Gastrocnemius medialis (tissue), 4 donors: ENCODE measurements at regions not wholly inside any gene's neighbourhood (a gene's known extent, or its start where the extent isn't known, plus 50 kb on each side); places are given as distances from the start of the nearest gene placed in this dataset.

Source experiments
- ATAC-seq, 2 donors: fragments of 150-250 bp; one replicate each; pipeline ENCODE4 v1.9.1; 2016
- DNase-seq, 2 donors: peaks; one replicate each; pipeline ENCODE4 v3.0.0-alpha.2; 2019
- H3K27ac ChIP-seq, 4 donors: fragments of 200-600 bp; sonication (generic); 1 replicate in 1 of 4; 2 replicates in 3 of 4; pipeline ENCODE4 v1.5.1; 2016 to 2018; ENCODE audit warnings: mild to moderate bottlenecking in 2 of 4, moderate library complexity in 1 of 4
- H3K27me3 ChIP-seq, 3 donors: fragments of 200-600 bp; sonication (generic) in 2 of 3; 1 replicate in 1 of 3; 2 replicates in 2 of 3; pipeline versions ENCODE4 v1.5.1 to v1.6.0; 2016 to 2019; ENCODE audit warnings: mild to moderate bottlenecking in 1 of 3, moderate library complexity in 1 of 3
- H3K36me3 ChIP-seq, 2 donors: fragments of 200-600 bp; sonication (generic) in 1 of 2; one replicate each; pipeline ENCODE4 v1.5.1; 2017 to 2018
- H3K4me1 ChIP-seq, 2 donors: fragments of 200-600 bp; sonication (generic) in 1 of 2; one replicate each; pipeline ENCODE4 v1.5.1; 2016 to 2017; ENCODE audit warnings: mild to moderate bottlenecking in 2 of 2
- H3K4me3 ChIP-seq, 4 donors: fragments of 200-600 bp; sonication (generic) in 3 of 4; 1 replicate in 1 of 4; 2 replicates in 3 of 4; pipeline ENCODE4 v1.5.1; 2016 to 2019; ENCODE audit warnings: mild to moderate bottlenecking in 2 of 4
- H3K9me3 ChIP-seq, 3 donors: fragments of 200-600 bp; sonication (generic) in 2 of 3; 1 replicate in 1 of 3; 2 replicates in 2 of 3; pipeline ENCODE4 v1.5.1; 2016 to 2019
- CTCF ChIP-seq, 5 experiments: fragments of 450-650 bp in 3 of 5; fragments of 200-600 bp in 2 of 5; sonication (generic) in 2 of 5; IDR thresholded peaks in 4 of 5; conservative IDR thresholded peaks in 1 of 5; 1 replicate in 4 of 5; 2 replicates in 1 of 5; pipeline ENCODE4 v1.5.1; 2016 to 2019; ENCODE audit warnings: antibody characterized with exemption in 5 of 5, mild to moderate bottlenecking in 3 of 5, moderate library complexity in 3 of 5
- POLR2A ChIP-seq, 2 donors: fragments of 450-650 bp; IDR thresholded peaks; one replicate each; pipeline ENCODE4 v1.6.1; 2017; ENCODE audit warnings: antibody characterized with exemption in 2 of 2, mild to moderate bottlenecking in 2 of 2, moderate library complexity in 2 of 2
- in situ Hi-C, 4 donors: fragments of 200-750 bp; cut with MboI; loops; one replicate each; pipeline versions ENCODE4 v1.15.0 to v1.8.0; 2017; ENCODE audit warnings: low sequenced_read_pairs in 4 of 4
- intact Hi-C: fragments of 100-400 bp; cut with DNase I; formaldehyde crosslinking; loops from one replicate; pipeline ENCODE4 v1.15.1; 2023; ENCODE audit warnings: low total_unique reads

GRCh38 chr4:43337707-43338106, 445.2 kb downstream of the GRXCR1 start:
- Histone ChIP-seq H3K9me3 (no peaks in the 10 kb centered on the region), H3K27ac (no peak overlapping the region), H3K4me3 (no peak overlapping the region), H3K36me3 (no peaks in the 10 kb centered on the region), H3K27me3 (no peaks in the 10 kb centered on the region), H3K4me1 (no peaks in the 10 kb centered on the region)
- DNase-seq (no peak), ATAC-seq (no peak)
- in situ Hi-C loops, result no loop called here
- TF ChIP-seq POLR2A (IDR thresholded peaks at IDR 0.05) (no peak), CTCF (IDR thresholded peaks at IDR 0.05 in 4 of 5, conservative IDR thresholded peaks at IDR 0.05 in 1 of 5) (no peak)
- intact Hi-C loops, result no loop called here

DNA sequence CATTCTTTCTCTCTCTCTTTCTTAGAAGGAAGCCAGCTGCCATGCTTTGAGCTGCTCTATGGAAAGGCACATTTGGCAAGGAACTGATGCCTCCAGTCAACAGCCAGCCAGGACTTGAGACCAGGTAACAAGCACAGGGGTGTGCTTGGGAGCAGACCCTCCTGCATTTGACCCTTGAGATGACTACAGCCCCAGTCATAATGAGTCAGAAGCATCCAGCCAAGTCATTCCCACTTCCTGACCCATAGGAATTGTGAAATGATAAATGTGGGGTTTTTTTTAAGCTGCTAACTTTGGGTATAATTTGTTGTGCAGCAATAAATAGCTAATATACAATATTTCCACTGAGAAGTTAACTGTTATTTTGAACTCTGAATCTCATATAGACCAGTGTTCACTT, 446.9 kb downstream of the GRXCR1 start:
- in situ Hi-C loops (no loop called here), intact Hi-C loops (no loop called here)
- no peaks in the 10 kb centered on the region for H3K27me3 ChIP-seq
- H3K4me3 ChIP-seq, result no peak overlapping the region
- ATAC-seq (no peak), DNase-seq (no peak)
- H3K36me3 ChIP-seq, result no peaks in the 10 kb centered on the region
- no peak overlapping the region for H3K27ac ChIP-seq
- no peaks in the 10 kb centered on the region for H3K9me3 ChIP-seq
- TF ChIP-seq CTCF (IDR thresholded peaks at IDR 0.05 in 4 of 5, conservative IDR thresholded peaks at IDR 0.05 in 1 of 5), result no peak
- no peak for TF ChIP-seq POLR2A (IDR thresholded peaks at IDR 0.05)
- H3K4me1 ChIP-seq, result no peaks in the 10 kb centered on the region

DNA sequence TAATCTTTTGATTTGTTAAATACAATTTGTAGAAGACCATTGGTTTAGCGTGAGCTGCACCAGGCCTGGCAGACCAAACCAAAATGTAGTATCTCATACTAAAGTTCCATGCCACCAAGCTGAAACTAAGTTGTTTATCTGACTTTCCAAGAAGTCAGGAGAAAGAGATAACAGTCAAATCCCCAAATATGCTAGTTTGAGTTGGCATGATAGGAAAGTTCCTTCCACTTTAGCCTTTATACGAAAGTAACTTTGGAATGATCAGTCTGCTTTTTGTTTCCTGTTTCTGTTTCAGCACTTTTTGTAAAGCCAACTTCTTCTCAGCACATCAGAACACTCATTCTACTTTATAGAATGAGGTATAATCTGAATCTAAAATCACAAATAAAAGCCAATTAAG, 449.2 kb downstream of the GRXCR1 start:
- DNase-seq (no peak), ATAC-seq (no peak)
- TF ChIP-seq CTCF (IDR thresholded peaks at IDR 0.05 in 4 of 5, conservative IDR thresholded peaks at IDR 0.05 in 1 of 5) (no peak), POLR2A (IDR thresholded peaks at IDR 0.05) (no peak)
- no peak overlapping the region for H3K4me3 ChIP-seq
- in situ Hi-C loops, result no loop called here
- H3K27ac ChIP-seq, result no peak overlapping the region
- no peaks in the 10 kb centered on the region for H3K27me3 ChIP-seq
- intact Hi-C loops, result no loop called here
- H3K9me3 ChIP-seq, result no peaks in the 10 kb centered on the region
- no peaks in the 10 kb centered on the region for H3K4me1 ChIP-seq
- no peaks in the 10 kb centered on the region for H3K36me3 ChIP-seq

DNA sequence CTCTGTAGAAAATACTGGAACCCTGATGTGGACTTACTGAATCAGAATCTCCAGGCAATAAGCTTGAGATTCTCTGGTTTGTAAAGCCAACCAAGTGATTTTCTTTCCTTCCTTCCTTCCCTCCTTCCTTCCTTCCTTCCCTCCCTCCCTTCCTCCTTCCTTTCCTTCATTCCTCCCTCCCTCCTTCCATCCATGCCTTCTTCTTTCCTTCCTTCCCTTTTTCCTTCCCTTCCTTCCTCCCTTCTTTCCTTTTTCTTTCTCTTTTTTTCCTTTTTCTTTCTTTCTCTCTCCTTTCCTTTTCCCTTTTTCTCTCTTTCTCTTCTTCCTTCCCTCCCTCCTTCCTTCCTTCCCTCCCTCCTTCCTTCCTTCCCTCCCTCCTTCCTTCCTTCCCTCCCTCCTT, 450.8 kb downstream of the GRXCR1 start:
- TF ChIP-seq CTCF (IDR thresholded peaks at IDR 0.05 in 4 of 5, conservative IDR thresholded peaks at IDR 0.05 in 1 of 5) (no peak), POLR2A (IDR thresholded peaks at IDR 0.05) (no peak)
- intact Hi-C loops, result no loop called here
- in situ Hi-C loops, result no loop called here
- H3K9me3 ChIP-seq, result no peaks in the 10 kb centered on the region
- no peaks in the 10 kb centered on the region for H3K4me1 ChIP-seq
- H3K36me3 ChIP-seq, result no peaks in the 10 kb centered on the region
- DNase-seq, result no peak
- no peak overlapping the region for H3K4me3 ChIP-seq
- ATAC-seq, result no peak
- no peak overlapping the region for H3K27ac ChIP-seq
- H3K27me3 ChIP-seq, result no peaks in the 10 kb centered on the region

DNA sequence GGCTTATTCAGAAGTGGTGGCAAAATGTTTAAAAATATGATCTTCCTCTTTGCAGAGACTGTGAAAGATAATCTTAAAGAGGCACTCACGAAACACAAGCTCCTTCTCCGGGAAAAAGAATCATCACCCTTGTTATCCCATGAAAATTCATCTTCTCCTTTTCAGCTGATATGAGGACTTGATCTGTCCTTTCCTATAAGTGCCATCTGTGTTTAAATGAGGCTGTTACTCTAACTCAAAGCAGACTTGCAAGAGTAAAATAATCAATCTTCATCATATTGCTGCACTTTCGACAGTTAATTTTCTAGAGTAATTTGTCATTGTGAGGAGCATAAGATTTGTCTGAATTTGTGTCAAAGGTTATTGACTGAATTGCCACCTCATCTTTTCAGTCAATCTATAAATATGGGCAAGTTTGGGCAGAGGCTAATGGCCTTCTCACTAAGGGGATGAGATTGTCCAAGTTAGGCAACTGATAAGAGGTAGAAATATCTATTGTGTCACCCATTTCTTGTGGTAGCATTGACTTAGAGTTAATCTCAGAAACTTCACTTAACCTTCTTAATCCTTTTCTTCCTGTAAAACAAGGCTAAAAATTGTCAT, 452.9 kb downstream of the GRXCR1 start:
- intact Hi-C loops, result no loop called here
- Histone ChIP-seq H3K9me3 (no peaks in the 10 kb centered on the region), H3K4me1 (no peaks in the 10 kb centered on the region), H3K4me3 (no peak overlapping the region), H3K36me3 (no peaks in the 10 kb centered on the region), H3K27ac (no peak overlapping the region), H3K27me3 (no peaks in the 10 kb centered on the region)
- no peak for TF ChIP-seq CTCF (IDR thresholded peaks at IDR 0.05 in 4 of 5, conservative IDR thresholded peaks at IDR 0.05 in 1 of 5)
- no peak for TF ChIP-seq POLR2A (IDR thresholded peaks at IDR 0.05)
- in situ Hi-C loops, result no loop called here
- ATAC-seq, result no peak
- no peak for DNase-seq
